Keratinocyte (primary cell): ENCODE measurements at regions not wholly inside any gene's neighbourhood (a gene's known extent, or its start where the extent isn't known, plus 50 kb on each side); places are given as distances from the start of the nearest gene placed in this dataset.

Experiments
- DNase-seq: peaks from one replicate; pipeline ENCODE4 v3.0.0-alpha.2; 2011; ENCODE audit warnings: low read depth, missing footprints, low spot score
- FAIRE-seq: peaks from 2 replicates; lab custom pipeline; 2011; peaks lifted over from hg19 to GRCh38; lab: Jason Lieb, UNC
- H2AFZ ChIP-seq: 2 replicates; pipeline ENCODE4 v1.6.0; 2012; ENCODE audit warnings: low read length, control low read depth, inconsistent platforms; ENCODE audit not compliant: control insufficient read depth
- H3K27ac ChIP-seq: 2 replicates; pipeline ENCODE4 v1.5.1; 2011; ENCODE audit warnings: low read length; ENCODE audit not compliant: control insufficient read depth, insufficient read depth
- H3K27me3 ChIP-seq: 3 replicates; pipeline ENCODE4 v1.6.0; 2011; ENCODE audit warnings: low read length; ENCODE audit not compliant: control insufficient read depth, insufficient read depth; ENCODE audit errors: extremely low read depth
- H3K36me3 ChIP-seq, 2 experiments: 2 replicates in 1 of 2; 3 replicates in 1 of 2; pipeline ENCODE4 v1.5.1; 2011; ENCODE audit warnings: low read length in 2 of 2, mild to moderate bottlenecking in 1 of 2; ENCODE audit not compliant: control insufficient read depth in 2 of 2, insufficient read depth in 2 of 2; ENCODE audit errors: extremely low read depth in 1 of 2
- H3K4me1 ChIP-seq: 3 replicates; pipeline ENCODE4 v1.5.1; 2011; ENCODE audit warnings: low read length; ENCODE audit not compliant: control insufficient read depth, insufficient read depth; ENCODE audit errors: extremely low read depth
- H3K4me2 ChIP-seq: 3 replicates; pipeline ENCODE4 v1.6.0; 2011; ENCODE audit warnings: low read depth, low read length; ENCODE audit not compliant: control insufficient read depth, insufficient read depth; ENCODE audit errors: extremely low read depth
- H3K4me3 ChIP-seq, 3 experiments: fragments of 200-600 bp in 1 of 3; sonication (generic) in 1 of 3; 2 replicates in 2 of 3; 3 replicates in 1 of 3; pipeline ENCODE4 v1.5.1; 2011 to 2016; ENCODE audit warnings: low read length in 3 of 3, mild to moderate bottlenecking in 3 of 3, control low read depth in 2 of 3, inconsistent platforms in 1 of 3, low read depth in 1 of 3, mixed read lengths in 1 of 3, mixed run types in 1 of 3, moderate library complexity in 1 of 3; ENCODE audit not compliant: control insufficient read depth in 2 of 3, insufficient read depth in 2 of 3; ENCODE audit errors: extremely low read depth in 1 of 3
- H3K79me2 ChIP-seq: 2 replicates; pipeline ENCODE4 v1.6.0; 2012; ENCODE audit warnings: low read length; ENCODE audit not compliant: control insufficient read depth, insufficient read depth
- H3K9ac ChIP-seq: 3 replicates; pipeline ENCODE4 v1.6.0; 2011; ENCODE audit warnings: low read length; ENCODE audit not compliant: control insufficient read depth, insufficient read depth; ENCODE audit errors: extremely low read depth
- H3K9me1 ChIP-seq: 3 replicates; pipeline ENCODE4 v1.6.0; 2011; ENCODE audit warnings: low read length; ENCODE audit not compliant: control insufficient read depth, insufficient read depth; ENCODE audit errors: extremely low read depth
- H3K9me3 ChIP-seq: 2 replicates; pipeline ENCODE4 v1.5.1; 2012; ENCODE audit warnings: low read depth, low read length; ENCODE audit not compliant: control insufficient read depth
- H4K20me1 ChIP-seq: 3 replicates; pipeline ENCODE4 v1.6.0; 2011; ENCODE audit warnings: low read length; ENCODE audit not compliant: control insufficient read depth, insufficient read depth; ENCODE audit errors: extremely low read depth
- CTCF ChIP-seq, 3 experiments: IDR thresholded peaks in 1 of 3; conservative IDR thresholded peaks in 1 of 3; optimal IDR thresholded peaks in 1 of 3; 2 replicates in 2 of 3; 3 replicates in 1 of 3; pipeline versions ENCODE3 to v1.5.1; 2011; ENCODE audit warnings: low read length in 3 of 3, mild to moderate bottlenecking in 3 of 3, moderate library complexity in 2 of 3, control low read depth in 1 of 3, inconsistent platforms in 1 of 3; ENCODE audit not compliant: insufficient read depth in 2 of 3; ENCODE audit errors: extremely low read depth in 1 of 3
- EZH2 ChIP-seq: IDR thresholded peaks from one replicate; pipeline ENCODE4 v1.6.1; 2012; ENCODE audit warnings: inconsistent platforms, mild to moderate bottlenecking, low read length, moderate library complexity
- dilution Hi-C: fragments of 300-500 bp; cut with MboI; formaldehyde crosslinking; loops from one replicate; pipeline ENCODE4 v1.7.0; 2020; ENCODE audit warnings: low sequenced_read_pairs; ENCODE audit not compliant: extremely low pct_ligation_motif_present

GRCh38 chr4:116561768-116562167, 523.6 kb downstream of the TRAM1L1 start:
- H3K9me1 ChIP-seq, result no peaks in the 10 kb centered on the region
- H3K4me1 ChIP-seq, result no peaks in the 10 kb centered on the region
- H3K9me3 ChIP-seq, result no peaks in the 10 kb centered on the region
- H3K4me3 ChIP-seq, result no peak overlapping the region
- H3K4me2 ChIP-seq, result no peak overlapping the region
- dilution Hi-C loops, result no loop called here
- H3K27me3 ChIP-seq, result no peaks in the 10 kb centered on the region
- no peak for FAIRE-seq
- H3K27ac ChIP-seq, result no peak overlapping the region
- H2AFZ ChIP-seq, result no peak overlapping the region
- TF ChIP-seq CTCF (optimal IDR thresholded peaks at IDR 0.05 in 1 of 3, IDR thresholded peaks at IDR 0.05 in 1 of 3, conservative IDR thresholded peaks at IDR 0.05 in 1 of 3; ENCODE audit: extremely low read depth in 1 of 3, insufficient read depth in 2 of 3, low read length in 3 of 3) (no peak), EZH2 (no peak)
- no peaks in the 10 kb centered on the region for H4K20me1 ChIP-seq
- H3K79me2 ChIP-seq, result no peaks in the 10 kb centered on the region
- H3K9ac ChIP-seq, result no peak overlapping the region
- no peaks in the 10 kb centered on the region for H3K36me3 ChIP-seq
- no peak for DNase-seq

GRCh38 chr4:116551806-116552205, 533.6 kb downstream of the TRAM1L1 start:
- Histone ChIP-seq H3K9me1 (no peaks in the 10 kb centered on the region), H3K27me3 (no peaks in the 10 kb centered on the region), H2AFZ (no peak overlapping the region), H3K27ac (no peak overlapping the region), H3K36me3 (no peaks in the 10 kb centered on the region), H3K4me1 (no peaks in the 10 kb centered on the region), H3K4me2 (no peak overlapping the region), H3K79me2 (no peaks in the 10 kb centered on the region), H3K4me3 (no peak overlapping the region), H3K9me3 (no peaks in the 10 kb centered on the region), H3K9ac (no peak overlapping the region), H4K20me1 (no peaks in the 10 kb centered on the region)
- dilution Hi-C loops, result no loop called here
- FAIRE-seq (no peak), DNase-seq (no peak)
- no peak for TF ChIP-seq EZH2
- no peak for TF ChIP-seq CTCF (optimal IDR thresholded peaks at IDR 0.05 in 1 of 3, IDR thresholded peaks at IDR 0.05 in 1 of 3, conservative IDR thresholded peaks at IDR 0.05 in 1 of 3; ENCODE audit: extremely low read depth in 1 of 3, insufficient read depth in 2 of 3, low read length in 3 of 3)
